A549 (cell line): ENCODE measurements at regions not wholly inside any gene's neighbourhood (a gene's known extent, or its start where the extent isn't known, plus 50 kb on each side); places are given as distances from the start of the nearest gene placed in this dataset.

Source experiments
- ATAC-seq, 2 experiments: fragments of 200-7000 bp in 1 of 2; fragments of >200 bp in 1 of 2; cut with Nextera tagmentation in 1 of 2; cut with Tn5 transposase in 1 of 2; 3 replicates each; pipeline versions ENCODE4 v1.8.0 to v1.9.1; 2018 to 2020; ENCODE audit warnings: mild to moderate bottlenecking in 1 of 2, moderate library complexity in 1 of 2
- CTCF ChIA-PET: fragments of 300-600 bp; sonication (Branson Sonifier 250); formaldehyde crosslinking; extraction: SDS; loops from one replicate; lab custom pipeline; 2021; ENCODE audit warnings: antibody characterized with exemption, inconsistent platforms; lab: Yijun Ruan, JAX
- POLR2A ChIA-PET: fragments of 350-600 bp; formaldehyde crosslinking; extraction: SDS; loops from one replicate; lab custom pipeline; 2021; ENCODE audit warnings: antibody characterized with exemption, inconsistent platforms; lab: Yijun Ruan, JAX
- DNase-seq, 2 experiments: peaks; one replicate each; pipeline versions ENCODE4 v3.0.0 to v3.0.0-alpha.2; 2011 to 2016; ENCODE audit warnings: low read depth in 1 of 2, low spot score in 1 of 2
- FAIRE-seq: peaks from 2 replicates; lab custom pipeline; 2011; peaks lifted over from hg19 to GRCh38; lab: Jason Lieb, UNC
- H3K27ac ChIP-seq, 2 experiments: fragments of >200 bp; sonication (Bioruptor Twin); formaldehyde crosslinking; 3 replicates each; pipeline ENCODE4 v1.5.1; 2016 to 2017
- H3K4me1 ChIP-seq: fragments of >200 bp; sonication (Bioruptor Twin); formaldehyde crosslinking; 3 replicates; pipeline ENCODE4 v1.6.1; 2016
- H3K4me2 ChIP-seq: fragments of >200 bp; sonication (Bioruptor Twin); formaldehyde crosslinking; 3 replicates; pipeline ENCODE4 v1.6.1; 2016
- H3K4me3 ChIP-seq: fragments of >200 bp; sonication (Bioruptor Twin); formaldehyde crosslinking; 3 replicates; pipeline ENCODE4 v1.5.1; 2016
- H3K9me3 ChIP-seq: fragments of >200 bp; sonication (Bioruptor Twin); formaldehyde crosslinking; 3 replicates; pipeline ENCODE4 v1.6.1; 2016
- ATOH8 ChIP-seq: fragments of 250-450 bp; sonication (Bioruptor Pico); IDR thresholded peaks from 2 replicates; pipeline ENCODE4 v1.5.0; 2020; ENCODE audit warnings: low read depth, mild to moderate bottlenecking, moderate library complexity
- BHLHE40 ChIP-seq: IDR thresholded peaks from 2 replicates; pipeline ENCODE4 v1.6.1; 2012; ENCODE audit warnings: low read depth, low read length, inconsistent platforms
- EP300 ChIP-seq, 2 experiments: fragments of >200 bp; sonication (Bioruptor Twin); formaldehyde crosslinking; IDR thresholded peaks; 2 replicates in 1 of 2; 3 replicates in 1 of 2; pipeline ENCODE4 v1.6.1; 2016 to 2017
- HDAC2 ChIP-seq: fragments of 200-600 bp; sonication (generic); IDR thresholded peaks from 2 replicates; pipeline ENCODE4 v1.6.1; 2016
- HEYL ChIP-seq: fragments of 250-450 bp; sonication (Bioruptor Pico); IDR thresholded peaks from 2 replicates; pipeline ENCODE4 v1.8.0; 2021; ENCODE audit warnings: mild to moderate bottlenecking, moderate library complexity
- HMGXB4 ChIP-seq: fragments of 250-450 bp; sonication (Bioruptor Pico); IDR thresholded peaks from 2 replicates; pipeline ENCODE4 v1.5.0; 2021; ENCODE audit warnings: mild to moderate bottlenecking, moderate library complexity, borderline replicate concordance
- HOXB13 ChIP-seq: fragments of 250-450 bp; sonication (Bioruptor Pico); IDR thresholded peaks from 2 replicates; pipeline ENCODE4 v1.5.0; 2020; ENCODE audit warnings: low read depth, mild to moderate bottlenecking, moderate library complexity
- HOXB5 ChIP-seq: fragments of 250-450 bp; sonication (Bioruptor Pico); IDR thresholded peaks from 2 replicates; pipeline ENCODE4 v1.5.0; 2020; ENCODE audit warnings: mild to moderate bottlenecking, moderate library complexity
- MAFK ChIP-seq: fragments of 450-650 bp; IDR thresholded peaks from 2 replicates; pipeline ENCODE4 v1.6.1; 2014; ENCODE audit not compliant: partially characterized antibody
- MAX ChIP-seq: IDR thresholded peaks from 2 replicates; pipeline ENCODE4 v1.6.1; 2012
- MYC ChIP-seq: IDR thresholded peaks from 2 replicates; pipeline ENCODE4 v1.6.1; 2012; ENCODE audit warnings: mild to moderate bottlenecking, inconsistent platforms, low read length, improper control_type of control experiment, borderline replicate concordance
- PHF8 ChIP-seq: fragments of 200-600 bp; sonication (generic); IDR thresholded peaks from 2 replicates; pipeline ENCODE4 v1.6.1; 2016; ENCODE audit warnings: low read depth, mild to moderate bottlenecking, antibody characterized with exemption, moderate library complexity, borderline replicate concordance
- POLR2AphosphoS2 ChIP-seq: conservative IDR thresholded peaks from 2 replicates; pipeline ENCODE4 v1.6.1; 2012; ENCODE audit warnings: low read length, improper control_type of control experiment, inconsistent platforms
- RCOR1 ChIP-seq: fragments of 150-350 bp; IDR thresholded peaks from 2 replicates; pipeline ENCODE4 v1.6.1; 2014; ENCODE audit warnings: antibody characterized with exemption, low read length, low read depth
- RFX5 ChIP-seq: fragments of 450-650 bp; IDR thresholded peaks from 2 replicates; pipeline ENCODE4 v1.7.1; 2014; ENCODE audit warnings: antibody characterized with exemption, mild to moderate bottlenecking, moderate library complexity
- TP53 ChIP-seq: fragments of 250-450 bp; sonication (Bioruptor Pico); IDR thresholded peaks from 2 replicates; pipeline ENCODE4 v1.5.0; 2021; ENCODE audit warnings: mild to moderate bottlenecking, moderate library complexity
- ZNF302 ChIP-seq: fragments of 250-450 bp; sonication (Bioruptor Pico); IDR thresholded peaks from 2 replicates; pipeline ENCODE4 v1.9.0; 2021; ENCODE audit warnings: inconsistent platforms, mild to moderate bottlenecking, moderate library complexity
- WGBS: methylation state at CpG from one replicate; pipeline ENCODE4 v1.1.6; 2017; ENCODE audit errors: missing lambda C conversion rate; 5-methylcytosine and 5-hydroxymethylcytosine counted together
- TF ChIP-seq, protein P1 (sequence below): fragments of 150-350 bp; IDR thresholded peaks from 2 replicates; pipeline ENCODE4 v1.6.1; 2014; ENCODE audit warnings: low read depth, mild to moderate bottlenecking, low read length

DNA sequence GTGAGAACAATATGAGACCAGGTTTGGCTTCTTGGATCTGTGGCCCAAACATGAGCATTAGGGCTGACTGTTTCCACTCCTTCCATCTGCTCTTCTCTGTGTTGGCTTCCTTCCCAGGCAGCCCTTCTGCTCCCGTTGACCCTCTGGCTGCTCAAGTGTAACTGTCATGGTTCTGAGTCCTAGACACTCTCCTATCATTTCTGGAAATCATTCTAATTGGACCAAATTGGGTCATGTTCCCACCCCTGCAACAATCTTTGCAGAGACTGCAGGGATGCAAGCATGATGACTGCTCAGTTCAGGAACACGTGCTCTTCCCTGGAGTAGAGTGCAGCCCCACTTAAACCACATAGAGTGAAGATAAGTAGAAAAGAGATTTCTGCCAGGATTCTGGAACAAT is 741.4 kb downstream of the TAF11L14 start:
- no peaks in the 10 kb centered on the region for H3K9me3 ChIP-seq
- no peak for FAIRE-seq
- H3K4me2 ChIP-seq: no peak overlapping the region

GRCh38 chr5:18378066-18378465 is 743.8 kb downstream of the TAF11L14 start:
- no peak for ATAC-seq
- ChIA-PET POLR2A (no interaction called here), CTCF (no interaction called here)
- no peak for DNase-seq
- Histone ChIP-seq H3K4me1 (no peaks in the 10 kb centered on the region), H3K9me3 (no peaks in the 10 kb centered on the region), H3K27ac (no peak overlapping the region), H3K4me3 (no peak overlapping the region), H3K4me2 (no peak overlapping the region)
- no peak for FAIRE-seq
- no peak for TF ChIP-seq MAFK
- no peak for TF ChIP-seq ZNF302
- TF ChIP-seq HEYL: no peak
- no peak for TF ChIP-seq RFX5
- no peak for TF ChIP-seq HDAC2
- TF ChIP-seq HOXB13 (CRISPR knock-in tag): no peak
- no peak for TF ChIP-seq HOXB5 (CRISPR knock-in tag)
- no peak for TF ChIP-seq EP300 (IDR thresholded peaks at IDR 0.05)
- no peak for TF ChIP-seq RCOR1
- no peak for TF ChIP-seq POLR2AphosphoS2
- no peak for TF ChIP-seq BHLHE40
- TF ChIP-seq HMGXB4: no peak
- 29% methylated on average over 2 of the region's 2 CpGs for WGBS

More for the DNA sequence above, 741.4 kb downstream of the TAF11L14 start:
- Histone ChIP-seq H3K4me3 (no peak overlapping the region), H3K27ac (no peak overlapping the region), H3K4me1 (no peaks in the 10 kb centered on the region)
- no peak for DNase-seq
- no peak for ATAC-seq
- POLR2A ChIA-PET: no interaction called here
- WGBS: 4% methylated on average over 2 of the region's 2 CpGs
- CTCF ChIA-PET: no interaction called here
- TF ChIP-seq MYC (no peak), TP53 (CRISPR knock-in tag) (no peak), ATOH8 (CRISPR knock-in tag) (no peak)
- TF ChIP-seq, protein P1, sequence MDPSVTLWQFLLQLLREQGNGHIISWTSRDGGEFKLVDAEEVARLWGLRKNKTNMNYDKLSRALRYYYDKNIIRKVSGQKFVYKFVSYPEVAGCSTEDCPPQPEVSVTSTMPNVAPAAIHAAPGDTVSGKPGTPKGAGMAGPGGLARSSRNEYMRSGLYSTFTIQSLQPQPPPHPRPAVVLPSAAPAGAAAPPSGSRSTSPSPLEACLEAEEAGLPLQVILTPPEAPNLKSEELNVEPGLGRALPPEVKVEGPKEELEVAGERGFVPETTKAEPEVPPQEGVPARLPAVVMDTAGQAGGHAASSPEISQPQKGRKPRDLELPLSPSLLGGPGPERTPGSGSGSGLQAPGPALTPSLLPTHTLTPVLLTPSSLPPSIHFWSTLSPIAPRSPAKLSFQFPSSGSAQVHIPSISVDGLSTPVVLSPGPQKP: no peak

DNA sequence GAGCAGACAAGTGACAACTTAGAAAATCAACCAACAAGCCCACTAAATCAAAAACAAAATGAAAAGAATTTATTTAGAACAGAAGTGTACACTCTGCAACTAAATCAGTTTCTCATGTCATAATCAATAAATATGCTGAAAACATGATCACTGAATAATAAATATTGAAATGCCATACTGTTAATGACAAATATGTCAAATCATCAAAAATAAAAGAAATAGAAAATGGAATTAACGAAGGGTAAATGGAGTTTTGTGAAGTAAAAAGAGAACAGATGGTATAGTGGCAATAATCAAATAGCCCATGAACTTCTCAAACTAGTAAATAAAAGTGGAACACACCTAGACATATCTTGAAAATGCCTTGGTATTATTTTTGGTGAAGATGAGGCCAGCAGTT is 744.9 kb downstream of the TAF11L14 start:
- H3K4me2 ChIP-seq: no peak overlapping the region
- no peaks in the 10 kb centered on the region for H3K9me3 ChIP-seq
- no peaks in the 10 kb centered on the region for H3K4me1 ChIP-seq
- no peak overlapping the region for H3K27ac ChIP-seq
- WGBS: 0% methylated on average over 1 of the region's 1 CpG
- POLR2A ChIA-PET: no interaction called here
- no peak overlapping the region for H3K4me3 ChIP-seq
- ATAC-seq: no peak
- no peak for FAIRE-seq
- no peak for TF ChIP-seq EP300 (IDR thresholded peaks at IDR 0.05)
- no peak for TF ChIP-seq PHF8
- TF ChIP-seq RCOR1: no peak
- TF ChIP-seq MAX: no peak
- peak; percentile 88 for TF ChIP-seq MAFK
- TF ChIP-seq, all 56 proteins: peak for 1
- DNase-seq: no peak
- CTCF ChIA-PET: no interaction called here
